NCI-H1436 treated with DMSO at 0.1 percent for 48 hours (cell line): ENCODE measurements at regions not wholly inside any gene's neighbourhood (a gene's known extent, or its start where the extent isn't known, plus 50 kb on each side); places are given as distances from the start of the nearest gene placed in this dataset.

Experiments used
- DNase-seq: peaks from one replicate; lab custom pipeline; 2025; lab: John Stamatoyannopoulos, UW

DNA sequence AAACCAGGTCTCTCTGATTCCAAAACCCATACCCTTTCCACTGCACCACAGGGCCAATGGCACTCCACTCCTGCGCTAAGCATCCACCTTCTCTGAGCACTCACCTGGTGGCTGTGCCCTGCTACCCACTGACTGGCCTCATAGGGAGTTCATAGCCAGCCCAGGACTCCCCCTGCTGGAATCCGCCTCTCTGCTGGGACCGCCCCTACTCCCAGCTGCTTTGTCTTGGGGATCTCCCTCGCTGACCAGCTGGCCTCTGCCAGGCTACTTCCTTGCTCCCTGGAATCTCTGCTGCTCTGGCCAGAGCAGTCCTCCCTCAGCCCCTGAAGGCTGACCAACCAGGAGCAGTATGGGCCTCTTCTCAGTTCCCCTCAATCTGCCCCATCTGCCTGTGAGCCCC, 129.7 kb downstream of the FAXC start:
- no peak for DNase-seq

GRCh38 chr6:99216959-99217358, 132.5 kb downstream of the FAXC start:
- no peak for DNase-seq

DNA sequence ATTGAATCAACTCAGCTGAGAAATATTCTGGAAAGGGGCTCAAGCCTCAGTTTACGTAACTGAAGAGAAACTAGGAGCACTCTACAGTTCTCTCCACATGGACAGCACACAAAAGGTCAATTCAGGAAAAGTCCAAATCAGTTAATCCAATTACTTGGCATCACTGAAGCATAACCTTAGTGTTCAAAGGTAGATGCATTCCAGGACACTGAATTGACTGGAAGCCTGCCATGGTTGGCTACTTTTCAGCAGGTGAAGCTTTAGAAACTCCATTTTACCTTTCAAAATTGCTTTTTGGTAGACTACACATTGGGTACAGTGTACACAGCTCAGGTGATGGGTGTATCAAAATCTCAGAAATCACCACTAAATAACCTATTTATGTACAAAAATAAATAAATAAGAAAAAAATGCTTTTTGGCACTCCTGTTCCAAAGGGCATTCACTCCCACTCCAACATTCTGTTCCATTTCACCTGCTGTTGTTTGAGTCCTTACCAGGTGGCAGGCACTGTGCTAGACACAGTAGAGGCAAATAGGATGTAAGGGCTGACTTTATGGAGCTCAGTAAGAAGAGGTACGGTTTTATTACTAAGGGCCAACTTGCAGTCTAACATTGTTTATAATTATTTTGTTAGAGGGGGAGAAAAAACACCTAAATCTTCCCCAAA, 153.4 kb downstream of the FAXC start:
- no peak for DNase-seq

GRCh38 chr6:99192561-99192960, 156.9 kb downstream of the FAXC start:
- no peak for DNase-seq

DNA sequence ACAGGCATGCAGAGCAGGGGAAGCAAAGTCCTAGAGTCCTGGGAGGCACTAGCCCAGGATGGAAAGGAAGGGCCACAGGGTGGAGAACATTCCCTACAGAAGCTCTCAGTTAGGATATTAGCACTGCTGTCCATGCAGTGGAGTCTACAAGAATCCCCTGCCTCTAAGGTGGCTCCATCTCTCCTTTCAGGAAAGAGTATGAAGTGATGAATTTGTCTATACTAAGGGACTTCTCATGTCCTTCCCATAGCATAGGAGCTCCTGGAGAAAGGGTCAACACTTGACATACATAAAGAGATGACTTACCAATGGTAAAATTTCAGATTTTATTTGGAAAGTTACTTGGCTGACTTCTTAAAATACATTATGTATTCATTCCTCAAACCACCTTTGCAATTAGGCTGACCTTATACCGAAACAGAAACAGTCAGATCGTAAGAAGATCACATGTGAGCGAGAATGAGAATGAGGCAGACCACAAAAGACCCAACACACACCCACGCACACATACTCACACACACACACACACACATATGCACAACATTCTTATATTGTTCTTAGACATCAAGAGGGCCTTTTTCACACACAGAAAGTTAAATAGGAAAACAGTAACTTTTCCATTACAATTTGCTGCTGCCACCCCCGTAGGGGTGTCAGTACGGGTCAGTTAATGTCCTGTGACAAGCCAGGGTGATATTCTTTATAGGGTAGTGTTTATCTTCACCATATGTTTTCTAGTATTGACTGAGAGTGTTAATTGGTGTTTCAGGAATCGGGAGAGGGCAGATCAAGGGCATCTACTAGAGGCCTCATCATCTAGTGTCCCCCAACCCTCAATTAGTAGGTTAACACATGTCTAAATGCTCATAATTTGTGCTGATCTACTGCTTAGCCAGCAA, 159.4 kb downstream of the FAXC start:
- DNase-seq = no peak

DNA sequence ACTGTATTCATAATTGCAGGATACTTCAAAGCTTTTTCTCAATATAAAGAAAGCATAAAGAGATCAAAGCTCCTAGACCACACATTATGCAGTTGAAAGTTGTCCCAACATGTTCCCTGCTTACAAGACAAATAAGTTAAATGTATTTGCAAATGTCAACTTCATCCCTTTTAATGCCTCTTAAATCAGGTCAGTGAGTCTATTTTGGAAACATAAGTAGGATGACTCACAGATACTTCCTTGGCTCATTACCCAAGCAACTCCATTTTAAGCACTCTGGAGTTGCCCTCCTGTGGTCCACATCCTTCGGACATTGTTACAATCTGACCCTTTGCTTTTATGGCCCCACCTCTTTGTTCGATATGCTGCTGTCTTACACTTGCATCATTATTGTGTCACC, 162.0 kb downstream of the FAXC start:
- DNase-seq = no peak

DNA sequence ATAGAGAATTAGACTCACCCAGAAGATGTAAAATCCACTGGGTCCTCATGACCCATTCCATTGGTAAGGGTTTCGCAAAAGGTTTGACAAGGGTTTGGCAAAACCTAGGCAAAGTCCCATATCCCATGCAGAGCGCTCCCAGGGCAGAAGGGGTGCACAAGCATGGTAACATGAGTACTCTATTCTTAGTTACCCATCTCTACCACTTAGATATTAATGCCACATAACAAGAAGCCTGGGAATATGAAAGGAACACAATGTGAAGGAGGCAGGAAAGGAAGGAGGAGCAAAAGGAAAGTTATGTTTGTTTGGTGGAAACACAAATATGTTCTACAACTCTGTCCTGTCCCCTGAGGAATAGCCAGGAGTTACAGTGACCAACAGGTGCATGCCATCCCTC, 163.1 kb downstream of the FAXC start:
- no peak for DNase-seq

GRCh38 chr6:99185525-99185924, 163.9 kb downstream of the FAXC start:
- DNase-seq = no peak

DNA sequence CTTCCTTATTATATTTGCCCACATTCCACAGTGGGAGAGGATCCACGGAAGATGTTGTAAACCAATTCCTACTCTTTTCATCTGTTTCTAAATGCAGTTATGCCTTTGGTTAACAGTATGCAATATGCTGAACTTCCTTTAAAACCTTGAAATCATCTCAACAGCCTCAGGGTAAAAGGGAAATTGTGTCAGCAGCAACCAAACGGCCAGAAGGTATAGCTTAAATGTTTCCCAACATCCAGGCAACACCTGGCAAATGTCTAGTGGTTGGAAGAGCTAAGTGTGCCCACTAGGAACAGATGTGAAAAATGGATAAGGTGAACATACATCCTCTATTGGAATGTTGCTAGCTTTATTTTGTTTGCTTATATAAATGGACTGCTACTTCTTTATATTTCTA, 164.8 kb downstream of the FAXC start:
- DNase-seq = no peak

DNA sequence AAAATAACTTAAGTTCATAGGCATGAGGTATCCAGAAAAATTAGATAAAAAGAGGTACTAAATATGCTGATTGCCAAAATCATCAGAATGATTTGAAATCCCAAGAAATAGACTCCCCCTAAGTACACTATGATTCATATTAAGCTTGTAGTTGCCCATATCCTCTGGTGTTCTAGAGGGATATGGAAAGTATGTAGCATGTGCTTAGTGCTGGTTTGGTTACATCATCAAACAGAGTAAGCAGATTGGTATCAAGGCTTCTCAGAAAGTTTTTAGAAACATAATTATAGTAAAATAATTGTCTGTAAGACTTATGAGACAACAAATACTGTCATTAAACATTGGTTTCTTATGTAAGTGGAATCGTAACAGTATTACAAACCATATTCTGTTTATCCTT, 166.4 kb downstream of the FAXC start:
- DNase-seq = no peak

DNA sequence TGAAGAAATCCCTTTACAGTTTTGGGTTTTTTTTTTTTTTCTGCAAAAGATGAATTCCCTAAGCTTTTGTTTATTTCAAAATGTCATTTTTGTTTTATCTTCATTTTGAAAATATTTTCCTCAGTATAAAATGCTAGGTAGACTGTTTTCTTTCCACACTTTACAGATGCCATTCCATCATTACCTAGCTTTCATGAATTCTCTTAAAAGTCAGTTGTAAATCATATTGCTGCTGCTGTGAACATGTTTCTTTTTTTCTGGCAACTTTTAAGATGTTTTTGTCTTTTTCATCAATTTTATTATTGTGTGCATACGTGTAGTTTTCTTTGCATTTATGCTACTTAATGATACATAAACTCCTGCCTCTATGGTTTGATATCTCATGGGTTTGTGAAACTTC, 168.3 kb downstream of the FAXC start:
- no peak for DNase-seq

GRCh38 chr6:99178168-99178567, 171.3 kb downstream of the FAXC start:
- no peak for DNase-seq

DNA sequence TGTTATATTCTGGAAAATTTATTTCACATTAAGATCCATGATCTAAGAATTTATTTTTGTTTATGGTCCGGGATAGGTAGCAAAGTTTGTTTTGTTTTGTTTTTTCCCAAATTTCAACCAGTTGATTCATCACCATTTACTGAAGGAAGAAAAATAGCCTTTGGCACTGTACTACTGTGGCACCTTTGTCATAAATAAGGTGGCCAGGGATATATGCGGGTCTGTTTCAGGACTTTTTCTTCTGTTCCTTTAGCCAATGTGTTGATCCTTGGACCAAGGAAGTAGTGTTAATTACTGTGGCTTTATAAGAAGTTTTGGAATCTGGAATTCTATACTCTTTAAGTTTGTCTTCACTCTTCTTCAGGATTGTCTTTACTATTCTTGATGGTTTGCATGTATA, 171.7 kb downstream of the FAXC start:
- no peak for DNase-seq

GRCh38 chr6:99165838-99166237, 183.6 kb downstream of the FAXC start:
- DNase-seq = no peak

DNA sequence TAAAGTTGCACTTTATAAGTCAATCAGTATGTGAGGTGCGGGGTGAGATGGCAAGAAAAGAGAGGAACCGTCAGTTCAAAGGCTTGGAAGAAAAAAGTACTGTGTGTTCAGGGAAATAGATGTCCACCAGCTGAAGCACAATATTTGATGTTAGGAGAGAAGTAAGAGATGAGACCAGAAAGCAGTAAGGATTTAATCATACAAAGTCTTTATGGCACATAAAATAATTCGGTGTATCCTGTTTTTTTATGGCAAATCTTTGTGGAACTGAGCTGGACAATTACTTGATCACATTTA, 197.2 kb downstream of the FAXC start:
- DNase-seq = no peak

- DNase-seq = no peak
Observed at GRCh38 chr6:99151634-99152346, 197.7 kb downstream of the FAXC start.

DNA sequence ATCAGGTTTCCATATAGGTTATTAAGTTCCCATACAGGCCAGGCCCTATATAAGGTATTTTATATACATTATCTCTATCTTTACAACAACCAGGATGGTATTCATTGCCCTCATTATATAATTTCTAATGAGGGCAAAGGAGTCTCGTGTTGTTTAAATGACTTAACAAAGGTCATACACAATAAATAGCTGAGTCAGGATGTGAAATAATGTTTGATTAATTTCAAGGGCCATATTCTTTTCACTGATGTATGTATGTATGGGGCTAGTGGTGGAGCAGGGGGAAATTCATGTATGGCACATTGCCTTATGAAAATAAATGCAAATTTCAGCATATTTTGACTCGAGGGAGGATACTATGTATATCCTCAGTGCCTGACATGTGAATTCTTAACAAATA, 200.7 kb downstream of the FAXC start:
- DNase-seq = no peak

- no peak for DNase-seq
Observed at GRCh38 chr6:99148111-99148510, 200.4 kb upstream of the FBXL4 start.

GRCh38 chr6:99147206-99147605, 199.5 kb upstream of the FBXL4 start:
- no peak for DNase-seq

- no peak for DNase-seq
Observed at GRCh38 chr6:99146711-99147110, 199.0 kb upstream of the FBXL4 start.

GRCh38 chr6:99145738-99146137, 198.0 kb upstream of the FBXL4 start:
- DNase-seq = no peak

DNA sequence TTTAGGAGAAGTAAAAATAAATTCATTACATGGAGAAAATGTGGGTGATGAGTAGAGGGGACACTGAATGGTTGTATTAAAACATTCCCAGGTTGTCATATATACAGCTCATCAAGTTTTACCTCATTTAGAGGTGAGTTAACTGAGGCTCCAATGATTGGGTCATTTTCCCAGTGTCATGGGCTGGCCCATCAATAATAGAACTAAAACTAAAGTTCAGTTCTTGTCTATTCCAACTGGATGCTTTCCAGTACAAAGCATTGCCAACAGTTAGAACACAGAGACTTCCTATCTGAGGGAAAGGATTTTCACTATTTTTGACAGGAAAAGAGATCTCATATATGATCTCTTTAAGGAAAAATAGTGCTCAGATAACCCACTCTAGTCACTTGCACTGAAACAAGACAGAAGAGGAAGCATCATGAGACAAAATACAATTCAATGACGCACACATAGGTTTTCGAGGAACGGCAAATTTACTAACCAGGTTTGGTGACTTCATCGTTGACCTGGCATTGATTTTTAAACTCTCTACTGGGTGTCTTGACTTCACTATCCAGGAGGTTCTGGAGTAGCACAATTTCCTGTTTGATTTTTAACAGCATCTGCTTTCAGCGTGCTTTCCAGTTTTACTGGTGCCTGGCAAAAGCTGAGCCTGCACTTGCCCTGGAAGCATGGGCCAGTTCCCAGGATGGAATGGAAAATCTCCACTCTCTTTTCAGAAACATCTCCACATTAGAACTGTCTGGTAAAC, 195.5 kb upstream of the FBXL4 start:
- no peak for DNase-seq
